ENCODE measurements at regions not wholly inside any gene's neighbourhood (a gene's known extent, or its start where the extent isn't known, plus 50 kb on each side); places are given as distances from the start of the nearest gene placed in this dataset.

GRCh38 chr10:61819208-61819607, 82.3 kb upstream of the ARID5B start:
- TF ChIP-seq RAD21 (IDR thresholded peaks at IDR 0.05; ENCODE audit: low read length), result no peak
- no peak for TF ChIP-seq NFIC (IDR thresholded peaks at IDR 0.05; ENCODE audit: borderline replicate concordance)
- no peak for TF ChIP-seq USF2 (IDR thresholded peaks at IDR 0.05; ENCODE audit: borderline replicate concordance, low read depth, low read length)
- TF ChIP-seq CTCF (IDR thresholded peaks at IDR 0.05), result no peak
- TF ChIP-seq RFX5 (IDR thresholded peaks at IDR 0.05; ENCODE audit: low read length), result no peak
- TF ChIP-seq YY1 (IDR thresholded peaks at IDR 0.05; ENCODE audit: low read depth), result no peak
- no peak for TF ChIP-seq RCOR1 (IDR thresholded peaks at IDR 0.05; ENCODE audit: low read length)
- TF ChIP-seq ELF1 (IDR thresholded peaks at IDR 0.05), result no peak
- TF ChIP-seq GATA2 (CRISPR knock-in tag; IDR thresholded peaks at IDR 0.05), result no peak
- no peak for TF ChIP-seq FOXM1 (IDR thresholded peaks at IDR 0.05; ENCODE audit: low read depth)
- no peak for TF ChIP-seq EZH2phosphoT487 (IDR thresholded peaks at IDR 0.05; ENCODE audit: borderline replicate concordance, low read depth)
- TF ChIP-seq POLR2AphosphoS5 (IDR thresholded peaks at IDR 0.05; ENCODE audit: low read depth, low read length), result no peak
